Right renal cortex interstitium (tissue), 3 donors: ENCODE measurements at regions not wholly inside any gene's neighbourhood (a gene's known extent, or its start where the extent isn't known, plus 50 kb on each side); places are given as distances from the start of the nearest gene placed in this dataset.

ENCODE experiments used
- DNase-seq, 3 donors: peaks; one replicate each; pipeline ENCODE4 v3.0.0-alpha.2; 2013; ENCODE audit warnings: low read depth in 3 of 3, low spot score in 2 of 3

- no peak for DNase-seq
Measured at GRCh38 chr2:215697003-215697402, 261.1 kb upstream of the FN1 start.

- no peak for DNase-seq
Measured at GRCh38 chr2:215695861-215696260, 260.0 kb upstream of the FN1 start.

- no peak for DNase-seq
Measured at GRCh38 chr2:215693999-215694580, 258.2 kb upstream of the FN1 start.

DNA sequence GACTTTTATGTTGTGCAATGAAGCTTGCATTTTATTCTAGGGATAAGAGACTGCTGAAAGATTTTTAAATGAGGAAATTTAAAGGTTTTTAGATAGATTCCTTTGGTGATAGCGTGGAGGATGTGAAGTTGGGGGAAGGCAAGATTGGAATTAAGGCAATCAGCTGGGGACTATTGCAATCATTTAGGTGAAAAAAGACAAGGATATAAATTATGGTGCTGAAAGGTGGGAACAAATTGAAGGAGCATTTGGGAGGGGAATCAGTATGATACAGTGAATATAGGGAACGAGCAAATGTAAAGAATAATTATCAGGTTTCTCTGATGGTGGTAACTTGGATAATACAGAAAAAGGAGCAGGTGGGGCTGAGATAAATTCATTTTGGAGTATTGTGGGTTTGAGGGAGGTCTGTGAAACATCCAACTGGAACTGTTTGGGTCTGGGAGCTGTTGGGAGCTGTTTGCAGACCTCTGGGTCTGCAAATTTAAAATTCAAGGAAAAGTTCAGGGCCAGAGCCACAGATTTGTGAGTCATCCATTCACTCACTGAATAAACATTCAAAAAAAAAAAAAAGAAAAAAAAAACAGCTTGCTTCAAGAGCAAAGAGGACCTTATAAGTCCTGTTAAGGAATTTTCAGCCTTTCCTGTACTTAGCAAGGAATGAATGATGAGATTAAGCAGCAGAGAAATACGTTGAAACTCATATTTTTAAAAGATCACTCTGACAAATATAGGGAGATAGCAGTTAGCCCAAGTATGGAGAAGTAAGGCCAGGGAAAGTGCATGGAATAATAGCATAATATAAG, 257.5 kb upstream of the FN1 start:
- no peak for DNase-seq

GRCh38 chr2:215692387-215693079, 256.7 kb upstream of the FN1 start:
- DNase-seq: no peak

DNA sequence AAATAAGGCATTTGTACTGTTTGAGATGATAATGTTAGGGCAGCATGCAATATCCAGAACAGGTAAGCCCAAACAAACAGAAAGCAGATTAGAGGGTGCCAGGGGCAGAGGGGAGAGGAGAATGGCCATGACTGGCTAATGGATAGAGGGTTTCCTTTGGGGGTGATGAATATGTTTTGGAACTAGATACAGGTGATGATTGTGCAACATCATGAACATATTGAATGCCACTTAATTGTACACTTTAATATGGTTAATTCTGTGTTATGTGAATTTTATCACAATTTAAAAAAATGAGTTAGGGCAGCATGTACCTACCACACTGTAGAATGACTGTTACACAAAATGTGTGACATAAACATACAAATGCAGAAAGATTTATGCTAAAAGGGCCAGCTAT, 255.5 kb upstream of the FN1 start:
- DNase-seq: no peak

- no peak for DNase-seq
Measured at GRCh38 chr2:215687149-215688031, 251.5 kb upstream of the FN1 start.

DNA sequence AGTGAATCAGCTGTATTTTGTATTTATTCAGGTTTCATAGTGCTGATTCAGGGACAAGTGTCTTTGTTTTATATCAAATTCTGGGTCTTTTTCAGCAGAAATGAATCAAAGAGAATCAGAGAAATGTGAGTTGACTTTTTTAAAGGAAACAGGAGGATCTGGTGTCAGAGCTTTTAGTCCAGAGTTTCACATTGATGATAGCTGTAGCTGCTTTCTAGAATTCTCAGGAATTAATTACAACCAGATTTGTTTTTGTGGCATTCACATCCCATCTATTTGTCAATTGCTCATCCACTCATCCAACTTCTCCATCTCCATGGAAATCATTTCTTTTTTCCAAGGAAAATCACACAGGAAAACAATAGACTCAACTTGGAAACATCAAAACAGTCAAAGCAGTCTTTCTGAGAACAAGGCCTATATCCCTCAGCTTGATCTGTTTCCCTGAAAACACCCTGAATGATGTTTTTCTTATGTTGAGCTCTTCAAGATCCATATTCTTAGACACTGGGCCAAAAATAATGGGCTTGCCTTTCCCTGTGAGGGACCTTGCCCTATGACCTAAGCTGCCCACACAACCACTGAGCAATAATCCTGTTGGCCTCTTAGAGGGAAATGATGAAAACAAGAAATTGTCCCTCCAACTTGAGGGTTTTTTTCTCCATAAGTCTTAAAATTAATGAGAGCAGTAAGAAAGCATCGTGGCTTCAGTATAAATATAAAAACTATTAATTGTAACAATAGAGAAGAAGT, 249.5 kb upstream of the FN1 start:
- DNase-seq: no peak

DNA sequence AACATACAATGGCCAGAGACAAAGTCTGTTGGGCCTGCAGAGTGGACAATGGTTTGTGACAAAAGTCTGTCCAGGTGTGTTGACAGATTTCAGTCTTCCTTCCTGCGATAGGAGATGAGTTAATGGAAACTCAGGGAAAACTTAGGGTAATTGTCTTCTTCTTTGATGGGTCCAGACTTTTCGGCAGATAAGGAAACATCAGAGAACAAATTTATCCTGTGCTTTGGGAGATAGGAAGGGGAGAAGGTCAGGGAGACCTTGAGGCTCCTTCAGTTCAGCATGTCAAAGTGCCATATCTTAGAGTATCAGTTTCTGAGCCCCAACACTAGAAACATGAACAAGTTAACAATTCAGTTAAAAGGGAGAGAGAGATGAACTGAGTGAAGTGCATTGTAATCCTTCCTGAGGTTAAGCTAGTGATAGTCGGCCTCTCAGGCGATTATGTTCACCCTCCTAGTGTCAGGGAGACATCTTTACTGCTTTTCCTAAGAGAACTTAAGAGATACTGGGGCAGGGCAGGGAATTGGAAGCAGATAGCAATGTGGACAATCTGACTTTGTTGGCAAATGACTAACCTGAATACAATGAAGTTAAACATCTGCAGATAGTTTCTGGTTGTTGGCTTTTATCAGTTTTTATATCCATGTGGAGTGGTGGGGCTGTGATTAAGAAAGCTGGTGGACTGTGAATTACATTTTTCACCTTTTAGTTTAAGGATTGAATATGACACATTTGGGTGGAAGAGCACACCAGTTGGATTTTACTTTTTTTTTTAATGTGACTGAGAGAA, 248.8 kb upstream of the FN1 start:
- no peak for DNase-seq

DNA sequence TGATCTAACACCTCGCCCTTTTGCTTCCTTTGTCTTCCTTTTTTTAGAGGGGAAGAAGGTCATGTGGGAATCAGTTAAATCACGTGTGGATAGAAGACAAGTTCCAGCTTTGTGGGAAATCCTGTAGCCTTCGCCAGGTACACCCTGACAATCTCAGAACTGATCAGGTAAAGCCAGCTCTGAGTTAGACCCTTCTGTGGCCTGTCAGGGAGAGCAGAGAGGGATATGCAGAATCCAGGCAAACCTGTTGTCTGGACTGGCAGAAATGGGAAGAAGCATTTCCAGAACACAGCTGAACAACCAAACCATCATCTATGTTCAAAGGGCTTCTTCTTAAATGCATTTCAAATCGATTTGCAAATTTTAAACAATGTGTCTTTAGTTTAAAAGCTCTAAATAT, 247.4 kb upstream of the FN1 start:
- DNase-seq: no peak

- DNase-seq: no peak
Measured at GRCh38 chr2:215681799-215682596, 246.1 kb upstream of the FN1 start.

GRCh38 chr2:215680605-215681598, 245.0 kb upstream of the FN1 start:
- no peak for DNase-seq

DNA sequence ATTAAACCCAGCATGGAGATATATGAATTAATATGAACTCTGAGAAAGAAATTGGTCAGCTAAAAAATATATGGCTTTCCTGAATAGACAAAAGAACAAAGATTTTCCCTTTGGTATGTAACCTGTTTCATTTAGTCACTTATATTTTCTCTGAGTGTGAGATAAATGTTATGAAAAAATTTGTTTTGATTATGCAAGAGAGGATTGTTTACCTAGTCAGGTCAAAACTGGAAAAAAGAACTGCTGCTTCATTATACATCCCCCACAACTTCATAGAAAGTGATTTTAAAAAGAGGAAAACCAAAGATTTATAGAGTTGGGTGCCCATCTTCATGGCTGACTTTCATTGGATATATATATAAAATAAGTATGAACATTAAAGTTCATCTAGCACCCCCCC, 242.2 kb upstream of the FN1 start:
- no peak for DNase-seq

DNA sequence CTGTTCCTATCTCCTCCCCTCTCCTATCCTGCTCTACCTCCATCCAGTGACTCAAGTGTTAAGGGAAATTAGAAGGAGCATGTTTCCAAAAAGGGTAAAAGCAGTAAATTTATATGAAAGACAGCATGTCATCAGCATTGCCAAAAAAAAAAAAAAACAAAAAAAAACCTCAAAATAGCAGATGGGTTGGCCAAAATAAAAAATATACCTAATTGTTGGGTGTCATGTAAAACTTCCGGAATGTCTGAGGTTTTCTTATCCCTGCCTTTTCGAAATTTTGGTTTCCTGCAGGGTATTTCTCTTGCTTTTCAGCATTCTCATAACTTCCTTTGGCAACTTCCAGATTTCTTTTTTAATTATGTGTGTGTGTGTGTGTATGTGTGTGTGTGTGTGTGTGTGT, 241.6 kb upstream of the FN1 start:
- no peak for DNase-seq

- no peak for DNase-seq
Measured at GRCh38 chr2:215672406-215672805, 236.5 kb upstream of the FN1 start.

DNA sequence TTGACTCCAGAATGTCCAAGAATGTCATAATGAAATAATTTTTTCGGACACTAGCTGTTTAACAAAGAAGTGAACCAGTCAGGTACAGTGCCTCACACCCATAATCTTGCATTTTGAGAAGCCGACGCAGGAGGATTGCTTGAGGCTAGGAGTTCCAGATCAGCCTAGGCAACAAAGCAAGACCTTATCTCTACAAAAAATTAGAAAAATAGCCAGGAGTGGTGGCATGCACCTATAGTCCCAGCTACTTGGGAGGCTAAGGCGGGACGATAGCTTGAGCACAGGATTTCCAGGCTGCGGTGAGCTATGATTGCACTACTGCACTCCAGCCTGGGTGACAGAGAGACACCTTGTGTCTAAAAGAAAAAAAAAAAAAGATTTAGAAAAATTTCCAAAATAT, 235.8 kb upstream of the FN1 start:
- DNase-seq: no peak

- no peak for DNase-seq
Measured at GRCh38 chr2:215671244-215671643, 235.4 kb upstream of the FN1 start.

DNA sequence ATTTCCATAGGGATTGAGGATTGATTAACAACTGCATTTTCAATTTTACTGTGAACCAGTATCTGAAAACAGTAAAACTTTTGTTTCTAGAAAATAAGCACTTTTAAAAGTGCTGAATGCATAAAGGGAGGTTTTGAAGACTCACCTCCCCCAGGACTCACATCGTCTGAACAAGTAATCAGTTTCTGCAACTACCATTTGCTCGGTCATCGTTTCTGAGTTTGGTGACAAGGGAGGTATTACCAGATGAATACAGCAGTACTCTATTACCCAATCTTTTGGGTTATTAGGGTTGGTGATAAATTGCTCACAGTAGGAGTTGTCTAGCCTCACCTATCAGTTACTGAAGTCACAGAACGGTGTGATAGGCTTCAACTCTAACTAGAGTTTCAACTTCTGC, 234.5 kb upstream of the FN1 start:
- no peak for DNase-seq
